ENCODE measurements at regions not wholly inside any gene's neighbourhood (a gene's known extent, or its start where the extent isn't known, plus 50 kb on each side); places are given as distances from the start of the nearest gene placed in this dataset.

DNA sequence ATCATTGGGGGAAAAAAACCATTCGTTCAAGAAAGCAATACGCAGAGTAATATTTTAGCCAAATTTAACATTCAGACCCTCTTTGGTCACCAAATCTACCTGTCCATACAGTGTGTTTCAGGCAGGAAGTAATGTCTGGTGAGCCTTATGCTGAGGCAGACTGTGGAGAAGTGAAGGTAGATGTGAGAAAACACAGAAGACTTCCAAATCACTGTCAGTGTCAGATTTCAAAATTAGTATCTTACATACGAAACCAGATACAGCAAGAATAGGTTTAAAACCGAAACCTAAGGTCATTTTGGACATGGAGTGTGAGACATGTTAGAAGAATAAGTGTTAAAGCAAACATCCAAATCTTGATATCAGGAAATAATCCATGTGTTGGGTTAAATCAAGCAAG is 664.5 kb upstream of the HTR2C start:
- TF ChIP-seq EZH2phosphoT487 (conservative IDR thresholded peaks at IDR 0.05; ENCODE audit: low read length) (no peak), CTCF (IDR thresholded peaks at IDR 0.05; ENCODE audit: insufficient read depth, low read length, poor library complexity, severe bottlenecking) (no peak)
